SK-N-SH treated with all-trans-retinoic acid at 6 μM for 48 hours (cell line): ENCODE measurements at regions not wholly inside any gene's neighbourhood (a gene's known extent, or its start where the extent isn't known, plus 50 kb on each side); places are given as distances from the start of the nearest gene placed in this dataset.

Experiments
- ARNTL ChIP-seq: fragments of 450-650 bp; formaldehyde crosslinking; IDR thresholded peaks from 2 replicates; pipeline ENCODE4 v1.5.0; 2020; ENCODE audit warnings: low read depth, mild to moderate bottlenecking, moderate library complexity, borderline replicate concordance
- CREB5 ChIP-seq: fragments of 250-450 bp; sonication (Bioruptor Pico); IDR thresholded peaks from 2 replicates; pipeline ENCODE4 v1.5.1; 2020; ENCODE audit warnings: low read depth, mild to moderate bottlenecking, moderate library complexity
- CSDC2 ChIP-seq: fragments of 250-450 bp; sonication (Bioruptor Pico); IDR thresholded peaks from 2 replicates; pipeline ENCODE4 v1.5.0; 2020; ENCODE audit warnings: mild to moderate bottlenecking, moderate library complexity
- CSRNP3 ChIP-seq: fragments of 250-450 bp; sonication (Bioruptor Pico); IDR thresholded peaks from 2 replicates; pipeline ENCODE4 v1.5.1; 2021; ENCODE audit warnings: mild to moderate bottlenecking, moderate library complexity
- ISL1 ChIP-seq: fragments of 250-450 bp; sonication (Bioruptor Pico); IDR thresholded peaks from 2 replicates; pipeline ENCODE4 v2.1.2; 2022; ENCODE audit warnings: mild to moderate bottlenecking, moderate library complexity
- RARB ChIP-seq: fragments of 250-450 bp; sonication (Bioruptor Pico); IDR thresholded peaks from 2 replicates; pipeline ENCODE4 v1.8.0; 2021; ENCODE audit warnings: mild to moderate bottlenecking, moderate library complexity
- SNAI2 ChIP-seq: fragments of 250-450 bp; sonication (Bioruptor Pico); IDR thresholded peaks from 2 replicates; pipeline ENCODE4 v1.5.0; 2020; ENCODE audit warnings: mild to moderate bottlenecking, moderate library complexity
- TCF4 ChIP-seq: fragments of 250-450 bp; sonication (Bioruptor Pico); IDR thresholded peaks from 2 replicates; pipeline ENCODE4 v1.8.0; 2021; ENCODE audit warnings: mild to moderate bottlenecking, moderate library complexity, borderline replicate concordance
- TOX ChIP-seq: fragments of 250-450 bp; sonication (Bioruptor Pico); IDR thresholded peaks from 2 replicates; pipeline ENCODE4 v1.8.0; 2021; ENCODE audit warnings: mild to moderate bottlenecking, moderate library complexity, borderline replicate concordance
- ZFP3 ChIP-seq: fragments of 250-450 bp; sonication (Bioruptor Pico); IDR thresholded peaks from 2 replicates; pipeline ENCODE4 v1.5.0; 2020; ENCODE audit warnings: mild to moderate bottlenecking, moderate library complexity
- ZNF70 ChIP-seq: fragments of 450-650 bp; formaldehyde crosslinking; IDR thresholded peaks from 2 replicates; pipeline ENCODE4 v1.5.0; 2020; ENCODE audit warnings: mild to moderate bottlenecking, moderate library complexity
- TF ChIP-seq, protein P1 (sequence below): fragments of 250-450 bp; sonication (Bioruptor Pico); IDR thresholded peaks from 2 replicates; pipeline ENCODE4 v1.8.0; 2020; ENCODE audit warnings: mild to moderate bottlenecking, moderate library complexity, borderline replicate concordance
- TF ChIP-seq, protein P2 (sequence below): fragments of 250-450 bp; sonication (Bioruptor Pico); IDR thresholded peaks from 2 replicates; pipeline ENCODE4 v1.8.0; 2021; ENCODE audit warnings: low read depth, mild to moderate bottlenecking, moderate library complexity, borderline replicate concordance

DNA sequence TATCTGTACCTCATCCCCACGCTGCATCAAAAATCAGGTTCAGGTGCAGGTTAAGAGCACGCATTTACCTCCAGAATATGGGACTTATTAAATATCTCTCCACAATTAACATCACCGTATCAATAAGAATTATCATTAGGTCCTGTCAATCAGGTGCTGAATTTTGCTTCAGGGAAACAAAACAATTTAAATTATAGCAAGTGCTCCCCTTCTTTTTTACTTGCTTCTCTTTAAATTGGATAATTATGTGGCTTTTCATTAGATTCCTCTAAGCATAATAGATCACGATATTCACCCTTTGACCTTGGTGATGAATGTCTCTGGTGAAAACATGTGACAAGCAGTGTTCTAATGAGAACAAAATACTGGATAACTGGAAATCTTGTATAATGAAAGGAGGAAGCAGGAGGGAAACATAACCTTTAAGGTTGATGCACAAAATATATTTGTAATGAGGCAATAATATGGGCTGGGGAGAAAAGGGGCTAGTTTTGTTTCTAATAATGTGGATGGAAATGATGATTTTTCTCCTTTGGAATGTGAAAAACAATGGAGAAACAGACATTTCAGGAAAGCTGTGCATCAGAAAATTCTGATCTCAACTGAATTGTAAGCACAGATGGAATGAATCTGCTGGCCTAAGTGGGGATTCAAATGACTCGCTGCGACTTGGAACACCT lies 166.9 kb downstream of the SNX10 start:
- no peak for TF ChIP-seq ISL1 (CRISPR knock-in tag)
- no peak for TF ChIP-seq TOX (CRISPR knock-in tag)
- no peak for TF ChIP-seq ARNTL (CRISPR knock-in tag)
- TF ChIP-seq, protein P1, sequence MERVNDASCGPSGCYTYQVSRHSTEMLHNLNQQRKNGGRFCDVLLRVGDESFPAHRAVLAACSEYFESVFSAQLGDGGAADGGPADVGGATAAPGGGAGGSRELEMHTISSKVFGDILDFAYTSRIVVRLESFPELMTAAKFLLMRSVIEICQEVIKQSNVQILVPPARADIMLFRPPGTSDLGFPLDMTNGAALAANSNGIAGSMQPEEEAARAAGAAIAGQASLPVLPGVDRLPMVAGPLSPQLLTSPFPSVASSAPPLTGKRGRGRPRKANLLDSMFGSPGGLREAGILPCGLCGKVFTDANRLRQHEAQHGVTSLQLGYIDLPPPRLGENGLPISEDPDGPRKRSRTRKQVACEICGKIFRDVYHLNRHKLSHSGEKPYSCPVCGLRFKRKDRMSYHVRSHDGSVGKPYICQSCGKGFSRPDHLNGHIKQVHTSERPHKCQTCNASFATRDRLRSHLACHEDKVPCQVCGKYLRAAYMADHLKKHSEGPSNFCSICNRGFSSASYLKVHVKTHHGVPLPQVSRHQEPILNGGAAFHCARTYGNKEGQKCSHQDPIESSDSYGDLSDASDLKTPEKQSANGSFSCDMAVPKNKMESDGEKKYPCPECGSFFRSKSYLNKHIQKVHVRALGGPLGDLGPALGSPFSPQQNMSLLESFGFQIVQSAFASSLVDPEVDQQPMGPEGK (CRISPR knock-in tag): no peak
- no peak for TF ChIP-seq TCF4 (CRISPR knock-in tag)
- TF ChIP-seq RARB: no peak
- no peak for TF ChIP-seq CSRNP3
- TF ChIP-seq ZFP3 (CRISPR knock-in tag): no peak
- no peak for TF ChIP-seq ZNF70 (CRISPR knock-in tag)
- no peak for TF ChIP-seq CSDC2 (CRISPR knock-in tag)
- TF ChIP-seq SNAI2 (CRISPR knock-in tag): no peak
- TF ChIP-seq, protein P2, sequence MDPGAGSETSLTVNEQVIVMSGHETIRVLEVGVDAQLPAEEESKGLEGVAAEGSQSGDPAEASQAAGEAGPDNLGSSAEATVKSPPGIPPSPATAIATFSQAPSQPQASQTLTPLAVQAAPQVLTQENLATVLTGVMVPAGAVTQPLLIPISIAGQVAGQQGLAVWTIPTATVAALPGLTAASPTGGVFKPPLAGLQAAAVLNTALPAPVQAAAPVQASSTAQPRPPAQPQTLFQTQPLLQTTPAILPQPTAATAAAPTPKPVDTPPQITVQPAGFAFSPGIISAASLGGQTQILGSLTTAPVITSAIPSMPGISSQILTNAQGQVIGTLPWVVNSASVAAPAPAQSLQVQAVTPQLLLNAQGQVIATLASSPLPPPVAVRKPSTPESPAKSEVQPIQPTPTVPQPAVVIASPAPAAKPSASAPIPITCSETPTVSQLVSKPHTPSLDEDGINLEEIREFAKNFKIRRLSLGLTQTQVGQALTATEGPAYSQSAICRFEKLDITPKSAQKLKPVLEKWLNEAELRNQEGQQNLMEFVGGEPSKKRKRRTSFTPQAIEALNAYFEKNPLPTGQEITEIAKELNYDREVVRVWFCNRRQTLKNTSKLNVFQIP: no peak
- no peak for TF ChIP-seq CREB5
